PC-3 (cell line): ENCODE measurements at regions not wholly inside any gene's neighbourhood (a gene's known extent, or its start where the extent isn't known, plus 50 kb on each side); places are given as distances from the start of the nearest gene placed in this dataset.

Experiments used
- ATAC-seq: fragments of 200-7000 bp; cut with Tn5 transposase; 2 replicates; pipeline ENCODE4 v1.9.1; 2020; ENCODE audit warnings: mild to moderate bottlenecking, moderate library complexity
- BruUV-seq: library from RNA; stranded (reverse); fragments of 400-500 nt; replicated peaks from 2 replicates; lab custom pipeline; 2021; lab: Mats Ljungman, UMichigan
- CTCF ChIA-PET: fragments of 300-600 bp; sonication (Branson Sonifier 250); formaldehyde crosslinking; loops from one replicate; lab custom pipeline; 2022; ENCODE audit warnings: antibody characterized with exemption; lab: Charles Lee
- POLR2A ChIA-PET: fragments of 300-600 bp; sonication (Branson Sonifier 250); formaldehyde crosslinking; loops from one replicate; lab custom pipeline; 2022; ENCODE audit warnings: antibody characterized with exemption; ENCODE audit not compliant: unreplicated experiment; lab: Charles Lee
- DNase-seq: peaks from one replicate; pipeline ENCODE4 v3.0.0-alpha.2; 2015
- H2AFZ ChIP-seq: fragments of 300-600 bp; sonication (generic); 2 replicates; pipeline ENCODE4 v1.6.0; 2016; ENCODE audit warnings: antibody characterized with exemption, low read length
- H3F3A ChIP-seq: fragments of 300-600 bp; sonication (generic); one replicate; pipeline ENCODE4 v1.6.0; 2017; ENCODE audit warnings: antibody characterized with exemption, low read length, control low read depth, mild to moderate bottlenecking; ENCODE audit not compliant: unreplicated experiment
- H3K27ac ChIP-seq: fragments of 300-600 bp; sonication (generic); 2 replicates; pipeline ENCODE4 v1.5.1; 2016; ENCODE audit warnings: mild to moderate bottlenecking, low read length
- H3K27me3 ChIP-seq: fragments of 300-600 bp; sonication (generic); 2 replicates; pipeline ENCODE4 v1.6.1; 2016; ENCODE audit warnings: low read length, mixed read lengths
- H3K36me3 ChIP-seq: fragments of 300-600 bp; sonication (generic); 2 replicates; pipeline ENCODE4 v1.6.1; 2016; ENCODE audit warnings: low read depth, mixed run types, low read length, mixed read lengths
- H3K4me1 ChIP-seq: fragments of 300-600 bp; sonication (generic); 2 replicates; pipeline ENCODE4 v1.5.1; 2016; ENCODE audit warnings: low read length; ENCODE audit not compliant: insufficient read depth
- H3K4me2 ChIP-seq: fragments of 300-600 bp; sonication (generic); 2 replicates; pipeline ENCODE4 v1.6.0; 2016; ENCODE audit warnings: low read length
- H3K4me3 ChIP-seq: fragments of 300-600 bp; sonication (generic); 2 replicates; pipeline ENCODE4 v1.5.1; 2016; ENCODE audit warnings: mild to moderate bottlenecking, low read length, mixed read lengths
- H3K79me2 ChIP-seq: fragments of 300-600 bp; sonication (generic); 2 replicates; pipeline ENCODE4 v1.6.1; 2017; ENCODE audit warnings: low read length, mixed read lengths
- H3K9ac ChIP-seq: fragments of 300-600 bp; sonication (generic); 2 replicates; pipeline ENCODE4 v1.6.0; 2016; ENCODE audit warnings: mild to moderate bottlenecking, low read length
- H3K9me2 ChIP-seq: fragments of 300-600 bp; sonication (generic); replicated peaks from 2 replicates; pipeline ENCODE4 v1.6.1; 2016; ENCODE audit warnings: mixed run types, low read length, mixed read lengths
- H3K9me3 ChIP-seq: fragments of 300-600 bp; sonication (generic); 2 replicates; pipeline ENCODE4 v1.6.1; 2016; ENCODE audit warnings: low read length, mixed read lengths
- H4K20me1 ChIP-seq: fragments of 300-600 bp; sonication (generic); 2 replicates; pipeline ENCODE4 v1.6.1; 2016; ENCODE audit warnings: low read length, mixed read lengths
- EZH2 ChIP-seq: fragments of 300-600 bp; sonication (generic); IDR thresholded peaks from one replicate; pipeline ENCODE4 v1.6.1; 2017; ENCODE audit warnings: antibody characterized with exemption, mild to moderate bottlenecking, low read length; ENCODE audit not compliant: unreplicated experiment
- EZH2phosphoT487 ChIP-seq: fragments of 300-600 bp; sonication (generic); IDR thresholded peaks from 2 replicates; pipeline ENCODE4 v1.6.1; 2018; ENCODE audit warnings: mild to moderate bottlenecking, antibody characterized with exemption, low read length, borderline replicate concordance
- intact Hi-C: fragments of 100-400 bp; cut with micrococcal nuclease; formaldehyde crosslinking; loops from 2 replicates; pipeline ENCODE4 v1.9.0; 2023
- TF ChIP-seq, protein P1 (sequence below): fragments of 300-600 bp; sonication (generic); conservative IDR thresholded peaks from 2 replicates; pipeline ENCODE4 v1.5.1; 2017; ENCODE audit warnings: antibody characterized with exemption, low read depth, mild to moderate bottlenecking, low read length

DNA sequence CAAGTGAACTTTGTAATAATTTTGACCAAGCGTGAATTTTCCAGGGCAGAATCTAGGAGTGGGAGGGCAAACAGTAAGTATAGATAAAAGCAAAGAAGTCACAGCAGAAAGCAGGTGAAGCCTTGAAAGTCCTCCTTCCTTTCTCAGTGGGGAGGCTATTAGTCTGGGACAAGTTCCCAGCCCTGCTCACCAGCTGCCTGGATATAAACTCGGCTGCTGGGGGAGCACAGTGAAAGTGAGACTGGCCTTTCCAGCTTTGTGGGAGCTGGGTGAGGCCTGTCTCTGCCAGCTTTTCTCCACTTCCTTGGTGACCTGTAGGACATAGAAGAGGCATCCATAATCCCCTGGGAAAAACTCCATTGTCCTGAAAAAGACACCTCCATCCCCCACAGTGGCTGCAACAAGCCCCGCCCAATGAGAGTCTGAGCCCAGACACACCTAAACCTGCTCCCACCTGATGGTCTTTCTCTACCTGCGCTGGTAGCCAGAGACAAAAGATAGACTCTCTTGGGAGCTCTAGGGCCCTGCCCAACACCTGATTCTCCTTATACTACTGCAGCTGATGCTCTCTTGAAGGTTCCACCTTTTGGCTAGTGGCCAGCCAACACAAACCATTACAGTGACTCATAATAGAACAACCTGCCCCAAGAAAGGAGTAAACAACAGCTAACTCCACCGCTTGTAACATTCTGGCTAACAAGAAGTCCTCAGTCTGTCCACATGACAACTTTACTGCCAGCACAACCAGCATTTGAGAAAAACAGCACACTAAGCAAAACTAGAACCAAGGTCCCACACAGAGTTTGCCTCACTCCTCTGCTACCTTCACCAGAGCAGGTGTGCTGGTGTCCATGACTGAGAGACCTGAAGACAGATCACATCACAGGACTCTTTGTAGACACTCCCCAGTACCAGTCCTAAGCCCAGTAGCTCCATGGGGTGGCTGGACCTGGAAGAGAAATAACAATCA lies 252.2 kb upstream of the SLITRK6 start:
- intact Hi-C loops, result no loop called here
- Histone ChIP-seq H3K9me2 (no peaks in the 10 kb centered on the region), H3K36me3 (no peaks in the 10 kb centered on the region), H3K27ac (no peak overlapping the region), H3K4me2 (no peak overlapping the region), H3F3A (no peaks in the 10 kb centered on the region), H3K9me3 (no peaks in the 10 kb centered on the region), H3K27me3 (no peaks in the 10 kb centered on the region), H4K20me1 (no peaks in the 10 kb centered on the region), H3K9ac (no peak overlapping the region), H3K79me2 (no peaks in the 10 kb centered on the region), H2AFZ (no peak overlapping the region), H3K4me1 (peaks cover 3% of the 10 kb centered on the region; the same call in 1 of the 2 replicates), H3K4me3 (no peak overlapping the region)
- BruUV-seq, result no TSS peak
- TF ChIP-seq EZH2phosphoT487, result no peak
- TF ChIP-seq, protein P1, sequence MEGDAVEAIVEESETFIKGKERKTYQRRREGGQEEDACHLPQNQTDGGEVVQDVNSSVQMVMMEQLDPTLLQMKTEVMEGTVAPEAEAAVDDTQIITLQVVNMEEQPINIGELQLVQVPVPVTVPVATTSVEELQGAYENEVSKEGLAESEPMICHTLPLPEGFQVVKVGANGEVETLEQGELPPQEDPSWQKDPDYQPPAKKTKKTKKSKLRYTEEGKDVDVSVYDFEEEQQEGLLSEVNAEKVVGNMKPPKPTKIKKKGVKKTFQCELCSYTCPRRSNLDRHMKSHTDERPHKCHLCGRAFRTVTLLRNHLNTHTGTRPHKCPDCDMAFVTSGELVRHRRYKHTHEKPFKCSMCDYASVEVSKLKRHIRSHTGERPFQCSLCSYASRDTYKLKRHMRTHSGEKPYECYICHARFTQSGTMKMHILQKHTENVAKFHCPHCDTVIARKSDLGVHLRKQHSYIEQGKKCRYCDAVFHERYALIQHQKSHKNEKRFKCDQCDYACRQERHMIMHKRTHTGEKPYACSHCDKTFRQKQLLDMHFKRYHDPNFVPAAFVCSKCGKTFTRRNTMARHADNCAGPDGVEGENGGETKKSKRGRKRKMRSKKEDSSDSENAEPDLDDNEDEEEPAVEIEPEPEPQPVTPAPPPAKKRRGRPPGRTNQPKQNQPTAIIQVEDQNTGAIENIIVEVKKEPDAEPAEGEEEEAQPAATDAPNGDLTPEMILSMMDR, result no peak
- no peak for TF ChIP-seq EZH2
- ChIA-PET CTCF (no interaction called here), POLR2A (no interaction called here)
- peak; percentile 95 for ATAC-seq
- peak; percentile 73 for DNase-seq

DNA sequence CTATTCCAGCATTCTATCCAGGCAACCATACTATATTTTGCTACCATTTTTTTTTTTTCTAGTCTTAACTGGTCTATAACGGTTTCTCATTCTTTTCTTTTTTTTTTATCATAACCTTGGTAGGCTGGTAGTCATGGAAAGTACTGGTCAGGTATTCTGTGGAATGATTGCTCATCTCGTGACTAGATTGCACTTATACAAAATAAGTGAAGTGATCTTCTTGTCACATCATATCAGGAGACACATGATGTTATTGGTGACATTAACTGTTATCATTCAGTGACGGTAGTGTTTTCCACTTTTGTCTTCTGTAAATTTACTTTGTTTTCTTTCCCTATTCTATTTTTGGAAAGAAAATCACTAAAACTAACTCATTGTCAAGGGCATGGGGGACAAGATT lies 239.3 kb upstream of the SLITRK6 start:
- intact Hi-C loops, result no loop called here
- no peaks in the 10 kb centered on the region for H4K20me1 ChIP-seq
- H3K9ac ChIP-seq, result no peak overlapping the region
- BruUV-seq, result no TSS peak
- H3K27me3 ChIP-seq, result no peaks in the 10 kb centered on the region
- H3K4me3 ChIP-seq, result no peak overlapping the region
- ChIA-PET CTCF (no interaction called here), POLR2A (no interaction called here)
- no peaks in the 10 kb centered on the region for H3K79me2 ChIP-seq
- H3K9me3 ChIP-seq, result no peaks in the 10 kb centered on the region
- DNase-seq (no peak), ATAC-seq (no peak)
- no peaks in the 10 kb centered on the region for H3F3A ChIP-seq
- H3K27ac ChIP-seq, result no peak overlapping the region
- no peak overlapping the region for H3K4me2 ChIP-seq
- no peaks in the 10 kb centered on the region for H3K9me2 ChIP-seq
- H3K36me3 ChIP-seq, result no peaks in the 10 kb centered on the region
- no peak overlapping the region for H2AFZ ChIP-seq
- TF ChIP-seq, protein P1, result no peak
- TF ChIP-seq EZH2phosphoT487 (no peak), EZH2 (no peak)
- no peaks in the 10 kb centered on the region for H3K4me1 ChIP-seq
